Bone marrow (tissue), 2 donors: ENCODE measurements at regions not wholly inside any gene's neighbourhood (a gene's known extent, or its start where the extent isn't known, plus 50 kb on each side); places are given as distances from the start of the nearest gene placed in this dataset.
A peak's percentile ranks its signal among the peaks of the same experiment; 100 is the strongest.

Source experiments
- DNase-seq, 2 donors: peaks; one replicate each; lab custom pipeline; 2025; lab: John Stamatoyannopoulos, UW

GRCh38 chr7:25844102-25844870 lies 307.7 kb upstream of the NFE2L3 start:
- no peak for DNase-seq

DNA sequence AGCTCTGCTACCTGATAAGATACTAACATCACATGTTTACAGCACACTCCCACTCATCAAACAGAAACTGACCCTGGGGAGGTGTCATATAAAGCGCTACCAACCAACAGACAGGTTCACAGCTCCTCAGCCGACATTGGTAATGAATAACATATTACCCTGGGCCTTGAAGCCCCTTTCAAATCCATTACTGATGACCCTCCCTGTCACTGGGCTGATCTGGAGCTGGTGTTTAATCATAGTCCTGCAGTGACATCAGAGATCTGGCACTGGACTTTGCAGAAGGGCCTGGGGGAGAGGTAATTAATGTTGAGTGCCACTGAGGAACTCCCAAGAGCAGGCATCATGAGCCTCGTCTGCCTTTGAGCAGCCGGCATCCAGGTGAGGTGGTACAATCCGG lies 306.5 kb upstream of the NFE2L3 start:
- no peak for DNase-seq

DNA sequence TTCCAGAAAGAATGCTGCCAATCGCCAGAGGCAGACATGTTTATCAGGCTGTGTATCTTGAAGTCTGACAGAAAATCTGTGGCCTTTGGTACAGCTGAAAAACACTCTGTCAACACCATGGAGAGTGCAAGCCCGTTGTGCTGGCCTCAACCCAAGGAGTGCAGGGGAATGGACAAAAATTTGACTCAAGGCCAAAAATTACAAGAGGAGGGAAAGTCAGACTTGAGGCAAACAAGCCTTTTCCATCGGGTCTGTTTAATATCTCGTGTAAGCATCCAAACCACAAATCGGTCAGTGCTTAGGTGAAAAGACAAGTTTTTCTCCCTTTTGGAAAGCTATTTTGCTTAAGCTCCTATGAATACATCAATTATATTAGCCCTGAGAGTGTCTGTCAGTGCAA lies 305.3 kb upstream of the NFE2L3 start:
- no peak for DNase-seq

DNA sequence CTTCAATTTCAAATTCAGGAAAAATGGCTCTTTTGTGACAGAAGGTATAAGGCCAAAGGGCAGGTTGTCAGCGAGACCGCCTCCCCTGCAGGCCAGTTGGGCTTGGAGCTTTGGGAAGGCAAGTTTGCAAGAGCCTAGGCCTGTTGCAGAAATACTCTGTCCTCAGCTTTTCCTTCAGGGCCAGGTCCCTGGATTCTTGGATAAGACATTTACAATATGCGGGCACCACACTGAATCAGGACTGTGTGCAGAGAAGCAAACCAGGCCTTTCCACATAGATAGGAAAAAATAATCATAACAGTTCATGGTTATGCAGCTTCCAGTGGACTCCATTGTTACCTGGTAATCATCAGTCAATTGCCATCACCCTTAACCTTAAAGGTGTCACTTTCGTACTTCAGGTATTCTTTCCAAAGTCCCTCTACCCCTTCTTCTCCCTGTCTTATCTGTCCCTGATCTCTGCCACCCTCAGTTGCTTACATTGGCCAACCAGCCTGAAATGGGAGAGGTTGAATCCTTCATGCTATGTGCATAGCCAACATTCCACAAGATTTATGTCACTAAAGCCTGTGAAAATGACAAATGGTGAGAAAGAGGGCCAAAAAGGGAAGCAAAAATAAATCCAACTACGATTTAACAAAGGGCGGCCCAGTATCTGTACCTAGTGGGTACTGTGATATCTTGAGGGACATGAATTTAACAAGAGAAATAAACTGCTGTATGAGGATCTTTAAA lies 304.5 kb upstream of the NFE2L3 start:
- no peak for DNase-seq

- DNase-seq: no peak
Measured at GRCh38 chr7:25849500-25850184, 302.4 kb upstream of the NFE2L3 start.

DNA sequence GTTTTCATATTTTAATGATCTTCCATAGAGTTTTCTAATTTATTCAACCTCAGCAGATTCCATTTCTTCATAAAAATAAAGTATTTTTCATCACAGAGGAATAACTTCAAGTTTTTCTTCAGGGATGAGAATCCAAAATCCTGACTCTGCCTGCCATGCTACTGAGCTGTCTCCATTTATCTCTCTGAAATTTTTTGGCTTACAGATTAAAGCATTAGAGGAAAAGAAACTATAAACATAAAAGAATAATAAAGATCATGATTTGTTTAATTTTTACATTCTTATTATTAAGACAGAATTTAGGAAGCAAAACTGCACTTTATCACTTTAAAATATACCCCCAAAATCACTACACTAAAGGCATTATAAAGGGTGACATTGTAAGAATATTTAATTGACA lies 301.8 kb upstream of the NFE2L3 start:
- no peak for DNase-seq

DNA sequence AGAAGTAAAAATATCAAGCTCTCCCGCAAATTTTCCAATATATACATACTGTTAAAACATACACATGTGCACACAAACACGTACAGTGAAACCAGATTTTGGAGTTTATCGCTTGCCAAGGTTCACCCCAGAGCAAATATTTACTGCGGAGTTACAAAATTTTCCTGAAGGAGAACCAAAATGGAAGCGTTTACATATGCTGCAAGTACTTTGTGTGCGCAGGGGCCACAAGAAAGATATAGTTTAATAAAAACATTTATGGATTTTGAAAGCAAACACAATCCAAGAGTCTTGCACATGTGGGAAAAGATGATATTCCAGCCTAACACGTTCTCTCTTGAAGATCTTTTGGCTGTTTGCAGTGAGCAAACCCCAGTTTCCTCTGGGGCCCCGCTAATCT lies 301.3 kb upstream of the NFE2L3 start:
- no peak for DNase-seq

DNA sequence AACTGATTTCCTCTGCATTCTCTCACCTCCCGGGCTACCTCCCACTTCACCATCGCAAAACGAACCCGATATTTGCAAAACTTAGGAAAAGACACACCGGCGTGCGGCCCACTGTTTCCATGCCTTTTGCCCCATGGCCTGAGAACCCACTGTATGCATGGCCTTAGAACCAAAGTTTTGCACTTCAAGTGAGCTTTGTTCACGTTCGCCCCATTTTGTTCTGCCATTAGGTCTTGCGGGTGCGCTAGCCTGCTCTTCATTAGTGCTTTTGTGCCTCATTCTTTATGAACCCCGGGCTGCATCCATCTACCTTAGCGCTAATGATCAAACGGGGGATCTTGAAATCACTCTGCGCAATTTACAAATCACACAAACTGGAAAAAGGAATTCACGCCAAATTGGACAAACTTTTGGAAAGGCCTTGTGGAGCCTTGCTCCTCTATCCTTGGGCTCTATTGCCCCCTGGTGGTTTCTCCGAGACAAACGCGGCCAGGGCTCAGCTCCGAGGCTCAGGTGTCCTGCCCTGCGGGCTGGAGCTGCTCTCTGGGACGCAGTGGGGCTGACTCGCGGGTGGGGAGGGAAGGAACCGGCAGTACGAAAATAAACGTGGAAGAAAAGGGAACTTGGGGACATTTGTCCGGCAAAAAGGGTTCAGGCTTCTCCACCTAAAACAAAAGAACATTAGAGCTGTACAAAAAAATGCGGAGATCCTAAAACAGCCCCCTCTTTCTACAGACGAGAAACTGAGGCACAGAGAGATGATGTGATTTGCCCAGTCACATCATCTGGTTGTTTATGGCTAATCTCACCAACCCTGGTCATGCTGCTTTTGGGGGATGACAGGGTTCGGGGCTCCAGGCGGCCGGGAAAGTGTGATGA lies 300.4 kb upstream of the NFE2L3 start:
- no peak for DNase-seq

DNA sequence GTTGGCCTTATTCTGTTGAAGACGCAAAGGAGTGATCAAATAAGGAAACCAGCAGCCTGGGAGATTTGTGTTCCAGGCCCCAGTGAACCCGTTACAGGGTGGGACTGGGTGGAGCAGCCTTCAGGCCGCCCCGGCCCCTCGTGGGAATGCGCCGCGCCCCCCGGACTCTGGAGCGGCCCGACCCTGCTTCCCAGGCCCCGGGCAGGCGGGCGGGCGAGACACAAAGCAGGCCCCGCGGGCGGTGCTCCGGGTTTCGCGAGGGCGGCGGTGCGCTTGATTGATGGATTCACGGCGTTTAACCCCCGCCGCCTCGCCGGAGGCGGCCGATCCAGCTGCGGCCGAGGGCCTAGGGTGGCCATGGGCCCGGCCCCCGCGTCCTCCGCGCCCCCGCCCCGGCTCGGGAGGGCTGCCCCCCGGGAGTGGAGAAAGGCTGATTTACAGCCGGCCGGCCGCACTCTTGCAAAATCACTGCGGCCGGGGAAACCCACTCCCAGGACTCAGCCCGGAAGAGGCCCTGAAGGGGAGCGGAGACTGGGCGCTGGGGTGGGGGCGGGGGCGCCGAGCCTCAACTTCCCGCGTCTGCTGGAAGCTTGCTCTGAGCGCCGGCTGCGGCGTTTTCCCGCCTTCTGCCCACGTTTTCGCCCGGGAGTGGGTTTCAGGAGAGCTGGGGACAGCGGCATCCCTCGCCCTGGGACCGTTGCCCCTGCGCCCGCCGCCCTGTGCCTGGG lies 299.6 kb upstream of the NFE2L3 start:
- DNase-seq: no peak

DNA sequence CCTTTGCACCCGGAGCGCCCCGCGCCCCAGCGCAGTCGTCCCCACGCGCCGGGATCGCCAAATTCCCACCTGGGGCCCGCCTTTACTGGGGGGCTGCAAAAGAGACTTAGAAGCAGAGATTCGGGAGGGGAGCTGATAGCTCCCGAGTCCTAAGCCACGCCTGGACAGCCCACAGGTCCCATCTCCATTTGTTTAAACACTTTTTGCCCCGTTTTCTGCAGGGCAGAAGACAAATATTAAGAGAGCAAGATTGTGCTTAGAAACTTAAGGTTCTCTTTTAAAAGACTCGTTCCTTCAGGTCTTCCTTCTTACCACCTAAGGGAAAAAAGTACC lies 299.1 kb upstream of the NFE2L3 start:
- no peak for DNase-seq

DNA sequence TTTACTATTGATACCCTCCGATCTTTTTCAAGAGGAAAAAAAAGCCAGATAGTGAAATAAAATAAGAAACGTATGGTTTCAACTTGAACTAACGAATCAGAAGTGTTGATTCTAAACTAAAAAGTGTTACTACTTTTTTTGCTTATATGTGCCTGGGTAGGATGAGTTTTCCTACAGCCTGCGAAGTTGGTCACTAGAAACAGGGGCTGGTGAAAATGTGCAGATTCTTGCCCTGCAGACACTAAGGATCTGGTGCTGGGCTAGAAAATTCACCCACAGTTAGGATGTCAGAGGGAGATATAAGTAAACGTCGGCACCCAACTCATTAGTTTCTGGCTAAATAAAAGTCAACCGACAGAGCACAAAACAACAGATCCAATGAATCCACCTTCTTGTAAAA lies 298.7 kb upstream of the NFE2L3 start:
- no peak for DNase-seq

- DNase-seq: no peak
Measured at GRCh38 chr7:25854059-25854458, 297.9 kb upstream of the NFE2L3 start.

- DNase-seq: peak in 1 of 2 donors; percentile 8
Measured at GRCh38 chr7:25854608-25855497, 297.1 kb upstream of the NFE2L3 start.

- DNase-seq: no peak
Measured at GRCh38 chr7:25855854-25856782, 295.9 kb upstream of the NFE2L3 start.

- no peak for DNase-seq
Measured at GRCh38 chr7:25857376-25858067, 294.5 kb upstream of the NFE2L3 start.

DNA sequence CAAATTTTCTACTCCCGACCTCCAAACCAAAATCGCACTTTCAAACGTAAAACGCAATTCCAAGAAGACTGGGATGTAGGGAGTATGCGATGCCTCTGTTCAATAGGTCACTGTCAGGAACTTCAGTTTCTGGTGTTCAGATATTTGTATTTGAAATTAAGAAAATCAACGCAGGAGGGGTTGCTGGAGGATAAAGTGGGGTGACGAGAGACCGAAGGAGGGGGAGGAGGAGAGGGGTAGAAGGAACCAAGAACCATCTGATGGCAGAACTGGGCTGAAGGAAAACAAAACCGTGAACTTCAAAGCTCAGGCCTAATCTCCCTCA lies 293.8 kb upstream of the NFE2L3 start:
- no peak for DNase-seq

- DNase-seq: no peak
Measured at GRCh38 chr7:25858525-25859411, 293.2 kb upstream of the NFE2L3 start.
